Parathyroid adenoma (tissue), 2 donors: ENCODE measurements at regions not wholly inside any gene's neighbourhood (a gene's known extent, or its start where the extent isn't known, plus 50 kb on each side); places are given as distances from the start of the nearest gene placed in this dataset.

ENCODE experiments used
- H2AFZ ChIP-seq: fragments of 300-600 bp; sonication (generic); one replicate; pipeline ENCODE4 v1.7.0; 2017; ENCODE audit warnings: antibody characterized with exemption, mild to moderate bottlenecking
- H3K27ac ChIP-seq: fragments of 300-600 bp; sonication (generic); one replicate; pipeline ENCODE4 v1.7.0; 2017
- H3K27me3 ChIP-seq: fragments of 300-600 bp; sonication (generic); one replicate; pipeline ENCODE4 v1.7.0; 2017; ENCODE audit warnings: low read length; ENCODE audit not compliant: control insufficient read depth, insufficient read depth
- H3K36me3 ChIP-seq: fragments of 300-600 bp; sonication (generic); one replicate; pipeline ENCODE4 v1.7.0; 2017; ENCODE audit warnings: low read length; ENCODE audit not compliant: control insufficient read depth, insufficient read depth
- H3K4me1 ChIP-seq: fragments of 300-600 bp; sonication (generic); one replicate; pipeline ENCODE4 v1.7.0; 2017; ENCODE audit warnings: control low read depth
- H3K4me2 ChIP-seq: fragments of 300-600 bp; sonication (generic); one replicate; pipeline ENCODE4 v1.7.0; 2017; ENCODE audit warnings: low read length
- H3K4me3 ChIP-seq: fragments of 300-600 bp; sonication (generic); one replicate; pipeline ENCODE4 v1.7.0; 2017; ENCODE audit warnings: low read depth, low read length
- H3K79me2 ChIP-seq: fragments of 300-600 bp; sonication (generic); one replicate; pipeline ENCODE4 v1.7.0; 2017; ENCODE audit warnings: control low read depth
- H3K9ac ChIP-seq: fragments of 300-600 bp; sonication (generic); one replicate; pipeline ENCODE4 v1.7.0; 2017; ENCODE audit warnings: mild to moderate bottlenecking
- H3K9me3 ChIP-seq: fragments of 300-600 bp; sonication (generic); one replicate; pipeline ENCODE4 v1.7.0; 2017; ENCODE audit warnings: low read length; ENCODE audit not compliant: control insufficient read depth
- TF ChIP-seq, protein P1 (sequence below): fragments of 300-600 bp; sonication (generic); IDR thresholded peaks from one replicate; pipeline ENCODE4 v1.7.0; 2017; ENCODE audit warnings: antibody characterized with exemption, mild to moderate bottlenecking
- donor health status: primary hyperparathyroidism.

DNA sequence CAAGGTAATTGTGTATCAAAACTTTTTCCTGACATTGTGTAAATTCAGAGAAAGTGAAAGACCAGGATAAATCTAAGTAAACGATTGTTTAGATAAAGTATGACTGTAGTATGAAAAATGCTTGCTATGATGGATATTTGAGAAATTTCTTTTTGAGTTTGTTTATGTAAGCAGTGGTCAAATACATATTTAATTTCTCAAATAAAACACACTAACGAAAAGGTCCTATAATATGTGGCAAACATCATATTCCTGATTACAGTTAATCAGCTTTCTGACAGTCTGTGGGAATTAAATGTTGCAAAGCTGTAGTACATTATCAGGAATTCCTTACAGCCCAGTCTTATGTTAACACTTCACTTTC lies 636.9 kb downstream of the MMUT start:
- Histone ChIP-seq H3K4me1 (no peaks in the 10 kb centered on the region), H3K9ac (no peak overlapping the region), H3K4me3 (no peak overlapping the region), H3K79me2 (no peaks in the 10 kb centered on the region), H3K36me3 (no peaks in the 10 kb centered on the region), H3K9me3 (no peaks in the 10 kb centered on the region), H3K4me2 (no peak overlapping the region), H2AFZ (no peak overlapping the region), H3K27ac (no peak overlapping the region), H3K27me3 (no peaks in the 10 kb centered on the region)
- TF ChIP-seq, protein P1, sequence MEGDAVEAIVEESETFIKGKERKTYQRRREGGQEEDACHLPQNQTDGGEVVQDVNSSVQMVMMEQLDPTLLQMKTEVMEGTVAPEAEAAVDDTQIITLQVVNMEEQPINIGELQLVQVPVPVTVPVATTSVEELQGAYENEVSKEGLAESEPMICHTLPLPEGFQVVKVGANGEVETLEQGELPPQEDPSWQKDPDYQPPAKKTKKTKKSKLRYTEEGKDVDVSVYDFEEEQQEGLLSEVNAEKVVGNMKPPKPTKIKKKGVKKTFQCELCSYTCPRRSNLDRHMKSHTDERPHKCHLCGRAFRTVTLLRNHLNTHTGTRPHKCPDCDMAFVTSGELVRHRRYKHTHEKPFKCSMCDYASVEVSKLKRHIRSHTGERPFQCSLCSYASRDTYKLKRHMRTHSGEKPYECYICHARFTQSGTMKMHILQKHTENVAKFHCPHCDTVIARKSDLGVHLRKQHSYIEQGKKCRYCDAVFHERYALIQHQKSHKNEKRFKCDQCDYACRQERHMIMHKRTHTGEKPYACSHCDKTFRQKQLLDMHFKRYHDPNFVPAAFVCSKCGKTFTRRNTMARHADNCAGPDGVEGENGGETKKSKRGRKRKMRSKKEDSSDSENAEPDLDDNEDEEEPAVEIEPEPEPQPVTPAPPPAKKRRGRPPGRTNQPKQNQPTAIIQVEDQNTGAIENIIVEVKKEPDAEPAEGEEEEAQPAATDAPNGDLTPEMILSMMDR, result no peak

DNA sequence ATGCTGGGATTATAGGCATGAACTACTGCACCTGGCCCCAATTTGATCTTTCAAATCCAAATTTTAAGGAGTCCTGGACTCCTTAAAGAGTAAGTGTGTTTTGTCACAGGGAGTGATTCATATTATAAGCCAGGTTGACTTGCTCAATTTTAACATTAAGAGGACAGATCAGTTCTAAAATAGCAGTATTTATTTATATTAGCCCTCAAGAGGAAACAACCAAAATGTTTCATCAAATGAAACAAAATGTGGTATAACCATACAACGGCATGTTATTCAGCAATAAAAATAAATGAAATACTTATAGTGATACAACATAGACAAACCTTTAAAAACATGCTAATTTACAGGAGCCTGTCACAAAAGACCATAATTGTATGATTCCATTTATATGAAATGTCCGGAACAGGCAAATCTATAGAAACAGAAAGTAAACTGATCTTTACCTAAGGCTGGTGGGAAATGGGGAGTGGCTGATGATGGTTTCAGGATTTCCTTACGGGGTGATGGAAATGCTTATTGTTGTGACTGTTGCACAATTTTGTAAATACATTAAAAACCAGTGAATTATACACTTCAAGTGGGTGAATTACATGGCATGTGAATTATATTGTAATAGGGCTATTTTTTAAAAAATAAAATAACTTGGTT lies 637.4 kb downstream of the MMUT start:
- no peaks in the 10 kb centered on the region for H3K27me3 ChIP-seq
- no peaks in the 10 kb centered on the region for H3K36me3 ChIP-seq
- H3K4me2 ChIP-seq, result no peak overlapping the region
- no peak overlapping the region for H3K4me3 ChIP-seq
- H3K9me3 ChIP-seq, result no peaks in the 10 kb centered on the region
- H2AFZ ChIP-seq, result no peak overlapping the region
- H3K79me2 ChIP-seq, result no peaks in the 10 kb centered on the region
- no peaks in the 10 kb centered on the region for H3K4me1 ChIP-seq
- no peak overlapping the region for H3K27ac ChIP-seq
- TF ChIP-seq, protein P1, result no peak
- no peak overlapping the region for H3K9ac ChIP-seq

DNA sequence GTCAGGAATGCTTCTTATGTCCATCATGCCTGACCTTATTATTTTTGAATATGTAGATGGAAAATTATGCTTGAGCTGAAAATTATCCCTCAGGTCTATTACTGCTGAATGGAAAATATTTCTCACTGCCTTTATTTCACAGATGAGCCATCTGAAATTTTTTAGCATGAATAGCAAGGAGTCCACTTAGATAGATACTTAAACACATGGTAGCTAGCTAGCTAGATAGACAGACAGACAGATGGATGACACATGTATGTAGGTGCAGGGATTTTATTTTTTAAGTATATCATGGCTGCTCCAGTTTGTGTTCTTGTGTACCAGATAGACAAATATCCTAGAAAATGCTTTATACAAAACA lies 645.0 kb downstream of the MMUT start:
- Histone ChIP-seq H3K4me3 (no peak overlapping the region), H3K9ac (no peak overlapping the region), H3K79me2 (no peaks in the 10 kb centered on the region), H3K9me3 (no peaks in the 10 kb centered on the region), H3K27me3 (no peaks in the 10 kb centered on the region), H3K4me1 (no peaks in the 10 kb centered on the region), H2AFZ (no peak overlapping the region), H3K27ac (no peak overlapping the region), H3K36me3 (no peaks in the 10 kb centered on the region), H3K4me2 (no peak overlapping the region)
- TF ChIP-seq, protein P1, result no peak

DNA sequence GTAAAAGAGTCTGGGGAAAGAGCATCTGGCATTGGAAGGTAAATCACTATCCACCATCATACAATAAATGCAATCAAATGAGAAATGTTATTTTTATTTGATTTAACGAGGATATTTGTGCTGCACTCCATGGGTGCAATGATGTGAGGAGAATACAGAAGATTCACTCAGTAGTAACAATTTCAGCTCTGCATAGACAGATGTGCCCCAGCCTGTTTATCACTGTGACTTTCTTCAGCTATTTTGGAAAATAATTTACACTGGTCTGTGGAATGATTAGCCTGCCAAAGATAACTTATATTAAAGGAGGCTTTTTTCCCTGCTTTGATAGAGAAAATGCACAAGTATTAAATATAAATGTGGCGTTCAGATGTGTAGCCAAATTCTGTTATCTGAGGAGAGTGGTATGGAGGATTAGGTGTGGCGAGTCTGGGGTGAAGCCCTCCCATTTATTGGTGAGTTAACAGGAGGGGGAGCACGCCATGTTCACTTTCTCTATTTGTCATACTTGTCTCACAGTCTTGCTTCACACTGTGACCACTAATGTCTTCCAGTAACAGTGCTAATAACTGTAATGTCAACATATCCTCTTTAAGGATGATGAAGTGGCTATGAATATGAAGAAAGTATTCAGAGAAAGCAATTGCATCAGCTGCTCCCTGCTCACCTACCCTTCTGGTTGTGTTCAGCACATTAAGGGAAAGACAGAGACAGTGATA lies 645.6 kb downstream of the MMUT start:
- Histone ChIP-seq H3K4me2 (no peak overlapping the region), H3K36me3 (no peaks in the 10 kb centered on the region), H3K9me3 (no peaks in the 10 kb centered on the region), H3K27ac (no peak overlapping the region), H3K4me3 (no peak overlapping the region), H3K4me1 (no peaks in the 10 kb centered on the region), H2AFZ (no peak overlapping the region), H3K9ac (no peak overlapping the region), H3K79me2 (no peaks in the 10 kb centered on the region), H3K27me3 (no peaks in the 10 kb centered on the region)
- TF ChIP-seq, protein P1, result no peak

DNA sequence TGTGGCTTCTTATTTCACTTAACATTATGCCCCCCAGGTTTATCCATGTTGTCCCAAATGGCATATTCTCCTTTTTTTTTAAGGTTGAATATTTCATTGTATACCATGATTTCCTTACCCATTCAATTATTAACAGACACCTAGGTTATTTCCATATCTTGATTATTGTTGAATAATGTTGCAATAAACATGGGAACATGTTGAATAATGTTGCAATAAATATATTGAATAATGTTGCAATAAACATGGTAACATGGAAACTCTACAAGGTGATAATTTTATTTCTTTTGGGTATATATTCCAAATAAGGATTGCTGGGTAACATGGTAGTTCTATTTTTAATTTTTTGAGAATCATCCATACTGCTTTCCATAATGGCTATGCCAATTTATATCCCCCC lies 648.1 kb downstream of the MMUT start:
- Histone ChIP-seq H3K36me3 (no peaks in the 10 kb centered on the region), H3K9ac (no peak overlapping the region), H3K9me3 (no peaks in the 10 kb centered on the region), H2AFZ (no peak overlapping the region), H3K79me2 (no peaks in the 10 kb centered on the region), H3K4me3 (no peak overlapping the region), H3K27ac (no peak overlapping the region), H3K4me1 (no peaks in the 10 kb centered on the region), H3K27me3 (no peaks in the 10 kb centered on the region), H3K4me2 (no peak overlapping the region)
- TF ChIP-seq, protein P1, result no peak
